ENCODE measurements at regions not wholly inside any gene's neighbourhood (a gene's known extent, or its start where the extent isn't known, plus 50 kb on each side); places are given as distances from the start of the nearest gene placed in this dataset.

DNA sequence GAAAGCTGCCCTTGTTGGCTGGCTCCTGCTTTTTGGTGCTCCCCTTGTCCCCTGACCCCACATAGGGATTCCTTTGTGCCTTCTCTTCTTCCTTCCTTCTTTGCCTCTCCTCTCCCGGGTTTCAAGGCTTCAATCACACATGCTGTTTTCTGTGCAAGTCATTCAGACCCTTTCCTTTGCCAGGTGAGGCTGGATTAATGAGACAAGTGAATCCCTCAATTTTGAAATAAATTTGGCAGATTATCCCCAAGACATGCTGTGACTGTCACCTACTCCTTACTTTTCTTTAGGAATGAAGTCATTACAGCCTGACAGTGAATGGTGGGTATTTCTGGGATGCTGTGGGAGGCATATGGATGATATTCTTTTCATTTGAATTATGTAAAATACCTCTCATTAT lies 259.0 kb upstream of the RGMA start (continued):
- no peak for TF ChIP-seq RAD21 (IDR thresholded peaks at IDR 0.05 in 1 of 2, conservative IDR thresholded peaks at IDR 0.05 in 1 of 2; ENCODE audit: low read depth in 2 of 2, low read length in 2 of 2)
- no peak for TF ChIP-seq SP1 (IDR thresholded peaks at IDR 0.05; ENCODE audit: low read depth, low read length)
- no peak for TF ChIP-seq KDM5A (IDR thresholded peaks at IDR 0.05; ENCODE audit: low read length)
- no peak for TF ChIP-seq TAF7 (optimal IDR thresholded peaks at IDR 0.05; ENCODE audit: borderline replicate concordance, low read depth, low read length)
- no peak for TF ChIP-seq RNF2 (IDR thresholded peaks at IDR 0.05; ENCODE audit: borderline replicate concordance, low read depth, low read length, missing control alignments, poor library complexity, severe bottlenecking)

Measured in H1 (cell line).